H9 (cell line): ENCODE measurements at regions not wholly inside any gene's neighbourhood (a gene's known extent, or its start where the extent isn't known, plus 50 kb on each side); places are given as distances from the start of the nearest gene placed in this dataset.

ENCODE experiments used
- DNase-seq: peaks from one replicate; pipeline ENCODE4 v3.0.0-alpha.2; 2017
- H2AFZ ChIP-seq: one replicate; pipeline ENCODE4 v1.6.1; 2013; ENCODE audit warnings: mild to moderate bottlenecking, low read length, control low read depth, moderate library complexity
- H2AK5ac ChIP-seq: 2 replicates; pipeline ENCODE4 v1.6.1; 2013; ENCODE audit warnings: low read length, control low read depth, mixed read lengths; ENCODE audit not compliant: insufficient read length
- H2BK120ac ChIP-seq: one replicate; pipeline ENCODE4 v1.6.1; 2013; ENCODE audit warnings: low read depth, mild to moderate bottlenecking, low read length, control low read depth, inconsistent platforms; ENCODE audit not compliant: poor library complexity, severe bottlenecking
- H2BK12ac ChIP-seq: 2 replicates; pipeline ENCODE4 v1.6.1; 2013; ENCODE audit warnings: low read length, control low read depth, mixed read lengths, low read depth; ENCODE audit not compliant: insufficient read length
- H2BK15ac ChIP-seq: 2 replicates; pipeline ENCODE4 v1.6.1; 2013; ENCODE audit warnings: low read depth, low read length, control low read depth
- H2BK20ac ChIP-seq: one replicate; pipeline ENCODE4 v1.6.1; 2013; ENCODE audit warnings: low read depth, mild to moderate bottlenecking, low read length, control low read depth, inconsistent platforms; ENCODE audit not compliant: poor library complexity, severe bottlenecking
- H2BK5ac ChIP-seq: 2 replicates; pipeline ENCODE4 v1.6.1; 2013; ENCODE audit warnings: low read length, control low read depth, mixed read lengths; ENCODE audit not compliant: insufficient read length
- H3K14ac ChIP-seq: 2 replicates; pipeline ENCODE4 v1.6.1; 2013; ENCODE audit warnings: low read length, control low read depth; ENCODE audit not compliant: insufficient read depth
- H3K18ac ChIP-seq: 2 replicates; pipeline ENCODE4 v1.6.1; 2013; ENCODE audit warnings: low read depth, mild to moderate bottlenecking, mixed read lengths, low read length, control low read depth; ENCODE audit not compliant: insufficient read length
- H3K23ac ChIP-seq: 2 replicates; pipeline ENCODE4 v1.6.1; 2013; ENCODE audit warnings: low read length, control low read depth, mixed read lengths, low read depth; ENCODE audit not compliant: insufficient read length
- H3K23me2 ChIP-seq: 2 replicates; pipeline ENCODE4 v1.6.1; 2013; ENCODE audit warnings: low read depth, mild to moderate bottlenecking, mixed read lengths, low read length, control low read depth; ENCODE audit not compliant: insufficient read length, poor library complexity, severe bottlenecking
- H3K27ac ChIP-seq: 2 replicates; pipeline ENCODE4 v1.5.1; 2013; ENCODE audit warnings: low read length, control low read depth, mixed read lengths, low read depth; ENCODE audit not compliant: insufficient read length
- H3K27me3 ChIP-seq: 2 replicates; pipeline ENCODE4 v1.6.1; 2013; ENCODE audit warnings: low read length, control low read depth, inconsistent platforms; ENCODE audit not compliant: insufficient read depth
- H3K4ac ChIP-seq: 2 replicates; pipeline ENCODE4 v1.6.1; 2013; ENCODE audit warnings: low read depth, mild to moderate bottlenecking, control low read depth, inconsistent platforms, low read length, moderate library complexity
- H3K4me1 ChIP-seq: 2 replicates; pipeline ENCODE4 v1.6.1; 2013; ENCODE audit warnings: low read length, control low read depth, inconsistent platforms; ENCODE audit not compliant: insufficient read depth
- H3K4me2 ChIP-seq: 2 replicates; pipeline ENCODE4 v1.6.1; 2013; ENCODE audit warnings: low read length, control low read depth, mixed read lengths; ENCODE audit not compliant: insufficient read length, insufficient read depth
- H3K56ac ChIP-seq: 2 replicates; pipeline ENCODE4 v1.6.1; 2013; ENCODE audit warnings: low read depth, mild to moderate bottlenecking, mixed read lengths, low read length, control low read depth; ENCODE audit not compliant: insufficient read length
- H3K79me1 ChIP-seq: 2 replicates; pipeline ENCODE4 v1.6.1; 2013; ENCODE audit warnings: low read depth, mild to moderate bottlenecking, moderate library complexity, low read length, control low read depth, inconsistent platforms; ENCODE audit not compliant: insufficient read depth, poor library complexity, severe bottlenecking
- H3K79me2 ChIP-seq: 2 replicates; pipeline ENCODE4 v1.6.1; 2013; ENCODE audit warnings: low read length, control low read depth, inconsistent platforms; ENCODE audit not compliant: insufficient read depth
- H3K9ac ChIP-seq: 2 replicates; pipeline ENCODE4 v1.6.1; 2013; ENCODE audit warnings: low read length, control low read depth, mixed read lengths; ENCODE audit not compliant: insufficient read length; ENCODE audit errors: extremely low read depth
- H3K9me3 ChIP-seq: one replicate; pipeline ENCODE4 v1.6.1; 2013; ENCODE audit warnings: low read depth, low read length, inconsistent platforms; ENCODE audit not compliant: control insufficient read depth
- H3T11ph ChIP-seq: one replicate; pipeline ENCODE4 v1.6.1; 2013; ENCODE audit warnings: mild to moderate bottlenecking, low read length, control low read depth, inconsistent platforms
- H4K20me1 ChIP-seq: one replicate; pipeline ENCODE4 v1.6.1; 2013; ENCODE audit not compliant: control insufficient read depth, insufficient read length, insufficient read depth
- H4K5ac ChIP-seq: 2 replicates; pipeline ENCODE4 v1.6.1; 2013; ENCODE audit warnings: low read depth, mild to moderate bottlenecking, mixed read lengths, low read length, control low read depth; ENCODE audit not compliant: insufficient read length
- H4K8ac ChIP-seq: replicated peaks from 2 replicates; pipeline ENCODE4 v1.6.1; 2013; ENCODE audit warnings: low read length, control low read depth, mixed read lengths, low read depth; ENCODE audit not compliant: insufficient read length
- H4K91ac ChIP-seq: 2 replicates; pipeline ENCODE4 v1.6.1; 2013; ENCODE audit warnings: low read depth, mild to moderate bottlenecking, moderate library complexity, mixed read lengths, low read length, control low read depth; ENCODE audit not compliant: insufficient read length
- H3K27ac Mint-ChIP-seq, 3 experiments: 2 replicates in 2 of 3; 3 replicates in 1 of 3; pipeline ENCODE4 v1.8.0; 2020 to 2021; ENCODE audit warnings: mixed read lengths in 3 of 3, mild to moderate bottlenecking in 1 of 3, moderate library complexity in 1 of 3
- H3K27me3 Mint-ChIP-seq: 2 replicates; pipeline ENCODE4 v1.8.0; 2021; ENCODE audit warnings: low read depth, mild to moderate bottlenecking, moderate library complexity, mixed read lengths
- H3K36me3 Mint-ChIP-seq, 3 experiments: 2 replicates in 2 of 3; 3 replicates in 1 of 3; pipeline ENCODE4 v1.8.0; 2020 to 2021; ENCODE audit warnings: low read depth in 3 of 3, mixed read lengths in 3 of 3; ENCODE audit not compliant: insufficient read depth in 1 of 3
- H3K4me1 Mint-ChIP-seq, 2 experiments: 2 replicates each; pipeline ENCODE4 v1.8.0; 2020; ENCODE audit warnings: mixed read lengths in 2 of 2
- H3K4me3 Mint-ChIP-seq, 2 experiments: 2 replicates in 1 of 2; 3 replicates in 1 of 2; pipeline ENCODE4 v1.8.0; 2020 to 2021; ENCODE audit warnings: mild to moderate bottlenecking in 2 of 2, mixed read lengths in 2 of 2, moderate library complexity in 1 of 2
- H3K9me3 Mint-ChIP-seq, 2 experiments: 2 replicates in 1 of 2; 3 replicates in 1 of 2; pipeline ENCODE4 v1.8.0; 2020; ENCODE audit warnings: mild to moderate bottlenecking in 2 of 2, mixed read lengths in 2 of 2, moderate library complexity in 1 of 2
- CTCF ChIP-seq: fragments of 200-600 bp; sonication (generic); conservative IDR thresholded peaks from 3 replicates; pipeline ENCODE4 v1.8.0; 2021; ENCODE audit warnings: antibody characterized with exemption, mild to moderate bottlenecking
- WGBS: extraction: QIAGEN DNeasy Blood & Tissue Kit; methylation state at CpG from one replicate; pipeline ENCODE4 v1.1.7; 2013; ENCODE audit warnings: missing lambda C conversion rate, low lambda C conversion rate, mixed read lengths; ENCODE audit not compliant: insufficient read length; ENCODE audit errors: extremely low coverage; 5-methylcytosine and 5-hydroxymethylcytosine counted together

GRCh38 chr6:67219346-67219745 is 1415.7 kb upstream of the ADGRB3 start:
- Histone ChIP-seq H2BK15ac (no peak overlapping the region), H3K23ac (no peak overlapping the region), H3K56ac (no peak overlapping the region), H3K23me2 (no peaks in the 10 kb centered on the region), H3K4ac (no peak overlapping the region), H3K79me1 (no peaks in the 10 kb centered on the region), H3K14ac (no peak overlapping the region), H2AK5ac (no peak overlapping the region), H2BK120ac (no peak overlapping the region), H3K27ac (no peak overlapping the region), H3K27me3 (no peaks in the 10 kb centered on the region), H3K9ac (no peak overlapping the region), H2BK20ac (no peak overlapping the region), H4K20me1 (no peaks in the 10 kb centered on the region), H3K18ac (no peak overlapping the region), H3K79me2 (no peaks in the 10 kb centered on the region), H2BK12ac (no peak overlapping the region), H3T11ph (no peak overlapping the region), H2AFZ (no peak overlapping the region), H2BK5ac (no peak overlapping the region), H3K4me1 (no peaks in the 10 kb centered on the region), H4K91ac (no peak overlapping the region), H4K5ac (no peak overlapping the region), H4K8ac (no peak overlapping the region), H3K4me2 (no peak overlapping the region), H3K9me3 (no peaks in the 10 kb centered on the region)
- no peaks in the 10 kb centered on the region for H3K4me1 Mint-ChIP-seq
- no peaks in the 10 kb centered on the region for H3K36me3 Mint-ChIP-seq
- H3K27ac Mint-ChIP-seq: no peak overlapping the region; a peak in 1 of 7 replicates
- no peaks in the 10 kb centered on the region; a peak in 2 of 5 replicates for H3K9me3 Mint-ChIP-seq
- H3K27me3 Mint-ChIP-seq: no peaks in the 10 kb centered on the region
- no CpG with 5 or more reads among the region's 2 CpGs for WGBS
- TF ChIP-seq CTCF: no peak
- DNase-seq: no peak
- no peak overlapping the region for H3K4me3 Mint-ChIP-seq
